HS-27A (cell line): ENCODE measurements at regions not wholly inside any gene's neighbourhood (a gene's known extent, or its start where the extent isn't known, plus 50 kb on each side); places are given as distances from the start of the nearest gene placed in this dataset.
"Not testable (repeated sequence)": the region's sequence is repeated elsewhere in the genome, so short reads cannot be mapped to it uniquely, and the experiment has no call there.

Source experiments
- DNase-seq: peaks from one replicate; pipeline ENCODE4 v3.0.0-alpha.2; 2012; ENCODE audit warnings: low read depth, missing footprints

GRCh38 chr14:27245947-27246346, 648.1 kb upstream of the NOVA1 start:
- no peak for DNase-seq

DNA sequence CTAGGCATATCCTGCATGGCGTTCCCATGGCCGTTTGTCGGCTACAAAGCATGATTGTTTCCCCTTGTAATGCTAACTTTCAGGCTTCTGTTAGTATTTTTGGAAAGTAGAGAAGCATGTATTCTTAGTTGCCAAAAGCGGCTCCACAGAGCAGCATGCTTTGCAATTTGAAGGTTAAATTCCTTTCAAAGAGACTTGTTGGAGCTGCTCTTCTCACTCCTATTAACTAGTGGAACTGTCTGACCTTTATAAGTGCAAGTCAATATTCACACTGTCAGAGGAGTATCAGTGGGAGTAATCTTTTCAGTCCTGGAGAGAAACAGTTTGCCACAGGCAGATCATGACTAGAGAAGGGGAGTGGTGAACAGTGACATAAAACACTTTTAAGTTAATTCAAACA, 656.1 kb upstream of the NOVA1 start:
- no peak for DNase-seq

- no peak for DNase-seq
Observed at GRCh38 chr14:27256805-27257204, 659.0 kb upstream of the NOVA1 start.

- DNase-seq: no peak
Observed at GRCh38 chr14:27267876-27268275, 670.0 kb upstream of the NOVA1 start.

- no peak for DNase-seq
Observed at GRCh38 chr14:27270716-27271115, 672.9 kb upstream of the NOVA1 start.

GRCh38 chr14:27278341-27278740, 680.5 kb upstream of the NOVA1 start:
- DNase-seq: no peak

GRCh38 chr14:27305441-27305945, 707.7 kb upstream of the NOVA1 start:
- no peak for DNase-seq

DNA sequence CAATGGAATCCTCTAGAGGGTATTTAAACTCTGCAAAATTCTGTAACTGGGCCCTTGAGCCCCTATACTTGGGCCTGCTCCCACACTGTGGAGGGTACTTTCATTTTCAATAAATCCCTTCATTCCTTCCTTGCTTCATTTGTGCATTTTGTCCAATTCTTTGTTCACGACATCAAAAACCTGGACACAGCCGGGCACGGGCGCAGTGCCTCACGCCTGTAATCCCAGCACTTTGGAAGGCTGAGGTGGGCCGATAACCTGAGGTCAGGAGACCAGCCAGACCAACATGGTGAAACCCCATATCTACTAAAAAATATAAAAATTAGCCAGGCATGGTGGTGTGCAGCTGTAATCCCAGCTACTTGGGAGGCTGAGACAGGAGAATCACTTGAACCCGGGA, 714.9 kb upstream of the NOVA1 start:
- not testable (repeated sequence) for DNase-seq

DNA sequence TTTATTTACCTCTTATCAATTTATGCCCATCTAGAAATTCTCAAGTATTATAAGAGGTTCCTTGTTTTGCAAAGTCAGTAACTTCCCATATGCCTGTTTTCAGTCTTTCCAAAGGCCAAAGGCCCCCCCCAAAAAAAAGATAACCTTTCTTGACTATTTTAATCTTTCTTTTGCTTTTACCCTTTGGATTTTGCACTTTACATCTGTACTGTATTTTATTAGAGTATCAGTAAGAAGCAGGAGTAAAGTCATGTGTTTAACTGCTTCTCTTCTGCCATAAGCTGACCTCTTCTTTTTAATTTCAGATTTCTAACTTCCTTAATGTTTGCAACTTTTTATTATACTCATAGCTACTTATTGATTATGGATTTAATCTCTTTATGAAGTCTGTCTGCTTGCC, 716.4 kb upstream of the NOVA1 start:
- no peak for DNase-seq

GRCh38 chr14:27315477-27315876, 717.6 kb upstream of the NOVA1 start:
- no peak for DNase-seq

- no peak for DNase-seq
Observed at GRCh38 chr14:27315947-27316346, 718.1 kb upstream of the NOVA1 start.

DNA sequence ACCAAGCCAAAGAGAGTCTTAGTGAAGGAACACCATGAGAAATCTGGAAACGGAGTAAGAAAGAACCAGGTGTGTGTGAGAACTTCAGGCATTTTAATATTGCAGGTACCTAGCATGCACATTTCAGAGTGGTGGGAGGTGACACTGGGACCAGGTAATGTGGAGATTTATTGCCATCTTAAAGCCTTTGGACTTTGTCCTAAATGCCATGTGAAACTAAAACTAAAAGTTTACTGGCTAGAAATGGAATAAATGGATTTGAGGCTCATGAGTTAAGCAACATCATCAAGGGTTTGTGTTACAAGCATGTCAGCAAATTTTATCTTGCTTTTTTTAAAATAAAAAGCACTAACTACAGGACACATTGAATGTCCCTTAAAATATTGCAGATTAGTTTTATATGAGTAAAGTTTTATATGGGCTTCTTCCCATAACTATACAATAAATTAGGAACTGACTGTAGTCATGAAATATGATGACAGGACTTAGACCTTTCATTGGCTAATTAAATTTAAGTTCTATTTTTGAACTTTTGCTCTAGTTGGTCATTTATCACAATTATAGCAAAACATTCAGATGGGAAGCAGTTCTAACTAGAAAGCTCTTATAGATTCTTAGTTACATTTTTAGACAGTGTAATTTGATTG, 721.1 kb upstream of the NOVA1 start:
- DNase-seq: no peak

DNA sequence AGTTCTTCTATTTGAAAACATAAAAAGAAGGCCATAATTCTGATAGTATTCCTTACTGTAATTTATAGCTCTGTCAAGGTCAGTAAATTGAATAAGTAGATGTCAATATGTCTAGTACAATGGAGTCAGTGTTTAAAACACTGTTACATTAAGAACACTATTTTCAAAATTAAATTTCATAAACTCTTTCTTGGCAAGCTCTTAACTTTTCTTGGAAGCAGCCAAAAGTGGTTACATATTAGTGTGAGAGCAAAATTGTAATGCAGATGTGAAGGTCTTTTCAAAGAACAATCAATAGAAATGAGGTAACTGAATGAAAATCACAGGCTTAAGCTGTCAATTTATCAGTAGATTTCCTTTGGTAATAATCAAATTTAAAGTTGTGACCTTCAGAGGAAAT, 722.4 kb upstream of the NOVA1 start:
- DNase-seq: no peak

DNA sequence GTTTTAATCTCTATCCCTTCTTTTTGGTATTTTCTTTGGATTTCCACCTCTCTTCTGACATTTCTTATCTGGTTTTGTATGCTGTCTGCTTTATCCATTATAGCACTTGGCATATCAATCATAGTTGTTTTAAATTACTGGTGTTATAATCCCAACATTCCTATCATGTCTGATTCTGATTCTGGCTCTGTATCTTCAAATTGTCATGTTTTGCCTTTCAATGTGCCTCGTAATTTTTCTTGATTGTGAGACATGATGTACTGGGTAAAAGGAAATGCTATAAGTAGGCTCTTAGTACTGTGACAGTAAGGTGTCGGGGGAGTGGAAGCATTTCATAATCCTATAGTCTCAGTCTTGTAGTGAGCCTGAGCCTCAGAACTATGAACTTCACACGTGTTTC, 729.3 kb upstream of the NOVA1 start:
- no peak for DNase-seq

DNA sequence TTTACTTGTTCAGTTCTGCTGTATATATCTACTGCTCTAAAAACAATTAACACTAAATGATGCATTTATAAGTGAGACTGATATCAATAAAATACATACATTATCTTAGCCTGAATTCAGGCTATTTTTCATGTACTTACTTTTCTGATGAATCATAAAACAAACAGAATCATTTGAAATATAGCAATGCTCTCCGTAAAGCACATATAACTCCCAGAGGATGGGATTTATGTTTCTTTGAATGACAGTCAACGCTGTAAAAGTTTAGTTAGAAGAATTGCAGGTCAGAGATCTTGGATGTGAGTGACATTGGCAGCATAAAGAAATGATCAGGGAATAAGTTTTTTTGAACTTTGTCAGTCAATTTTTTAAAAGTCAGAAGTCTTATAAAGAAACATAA, 740.2 kb upstream of the NOVA1 start:
- DNase-seq: no peak

- not testable (repeated sequence) for DNase-seq
Observed at GRCh38 chr14:27363036-27363435, 765.2 kb upstream of the NOVA1 start.

- no peak for DNase-seq
Observed at GRCh38 chr14:27366596-27366995, 768.8 kb upstream of the NOVA1 start.

- no peak for DNase-seq
Observed at GRCh38 chr14:27367345-27367744, 769.5 kb upstream of the NOVA1 start.

DNA sequence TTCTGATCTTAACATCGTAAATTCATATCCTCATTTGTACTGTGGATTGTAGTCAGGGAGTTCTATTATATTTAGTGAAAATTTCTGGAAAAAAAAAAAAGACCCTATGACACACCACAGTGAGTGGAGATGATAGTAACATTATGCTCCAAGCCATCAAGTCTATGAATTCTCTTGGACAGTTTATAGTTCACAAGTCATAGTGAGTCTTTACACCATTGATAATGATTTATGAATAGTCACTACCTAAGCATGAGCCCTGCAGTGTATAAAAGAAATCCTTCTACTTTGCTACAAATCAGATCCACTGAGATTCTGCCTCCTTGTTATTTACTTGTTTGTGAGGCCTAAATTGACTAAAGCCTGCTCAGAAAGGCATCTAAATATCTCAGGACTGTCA, 772.2 kb upstream of the NOVA1 start:
- DNase-seq: no peak

DNA sequence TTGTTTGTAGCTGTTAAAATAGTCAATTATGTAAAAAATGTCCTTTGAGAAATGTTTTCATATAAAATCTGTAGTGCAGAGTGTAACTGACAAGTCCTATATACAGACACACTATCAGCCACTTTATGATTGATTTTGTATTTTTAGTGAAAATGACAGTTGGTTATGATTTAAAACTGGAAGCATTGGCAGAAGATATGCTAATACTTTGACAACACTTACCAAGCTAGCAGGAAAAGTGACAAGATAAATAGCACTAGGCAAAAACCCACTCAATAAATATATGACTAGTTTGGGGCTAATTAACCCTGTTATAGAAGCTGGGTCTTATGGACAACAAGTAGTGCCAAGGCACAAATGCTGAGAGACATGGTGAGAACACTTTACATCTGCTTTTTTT, 772.9 kb upstream of the NOVA1 start:
- DNase-seq: no peak

- no peak for DNase-seq
Observed at GRCh38 chr14:27371209-27371608, 773.4 kb upstream of the NOVA1 start.

DNA sequence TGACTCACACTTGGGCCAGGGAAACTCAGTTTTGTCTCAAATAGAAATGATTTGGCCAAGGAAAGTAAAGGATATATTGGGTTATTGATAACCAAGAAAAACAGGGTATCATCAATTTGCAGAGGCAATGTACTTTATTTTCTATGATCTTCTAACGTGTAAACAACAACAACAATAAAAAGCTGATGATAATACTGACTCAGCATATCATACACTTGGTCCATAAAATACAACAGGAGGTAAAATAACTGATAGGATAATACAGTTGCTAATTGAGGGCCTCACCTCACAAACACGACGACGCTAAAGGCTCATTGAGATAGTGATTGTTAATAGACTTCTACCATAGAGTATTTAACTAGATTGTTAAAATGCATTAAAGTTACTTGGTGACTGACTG, 774.0 kb upstream of the NOVA1 start:
- no peak for DNase-seq

- DNase-seq: no peak
Observed at GRCh38 chr14:27372771-27373170, 774.9 kb upstream of the NOVA1 start.

DNA sequence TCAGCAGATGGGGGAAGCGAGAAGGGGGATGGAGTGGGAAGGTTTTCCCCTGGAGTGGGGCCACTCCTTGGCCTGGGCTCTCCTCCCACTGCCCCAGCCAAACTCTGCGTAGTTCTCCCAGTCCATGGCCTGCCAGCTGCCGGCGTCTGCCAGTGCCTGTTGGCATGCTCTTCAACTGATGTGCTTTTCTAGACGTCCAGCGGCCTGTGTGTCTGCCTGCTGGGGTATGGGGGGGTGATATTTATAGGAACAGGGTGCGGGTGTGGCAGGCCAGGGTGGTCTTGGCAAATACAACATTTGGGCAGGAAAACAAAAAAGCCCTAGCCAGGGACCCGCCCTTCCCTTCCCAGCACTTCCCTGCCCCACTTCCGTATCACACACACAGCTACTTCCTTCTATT, 786.3 kb upstream of the NOVA1 start:
- DNase-seq: no peak

GRCh38 chr14:27386391-27386790, 788.6 kb upstream of the NOVA1 start:
- DNase-seq: no peak
